ENCODE measurements at regions not wholly inside any gene's neighbourhood (a gene's known extent, or its start where the extent isn't known, plus 50 kb on each side); places are given as distances from the start of the nearest gene placed in this dataset.

GRCh38 chr5:147963948-147964693, 57.8 kb upstream of the C5orf46 start:
- no peak for DNase-seq

GRCh38 chr5:147963436-147963835, 57.1 kb upstream of the C5orf46 start:
- DNase-seq = no peak

- DNase-seq = no peak
Observed at GRCh38 chr5:147961208-147961749, 54.9 kb upstream of the C5orf46 start.

GRCh38 chr5:147957901-147958300, 51.6 kb upstream of the C5orf46 start:
- DNase-seq = no peak

- DNase-seq = no peak
Observed at GRCh38 chr5:147956842-147957223, 50.5 kb upstream of the C5orf46 start.

GRCh38 chr5:147956064-147956841, 49.9 kb upstream of the C5orf46 start:
- DNase-seq = no peak

All from tongue (tissue), 1 donor.